Activated naive CD4-positive, alpha-beta T cell treated with anti-CD3 and anti-CD28 coated beads, Interleukin-2, amount 50 U/mL, for 72 hours (primary cell): ENCODE measurements at regions not wholly inside any gene's neighbourhood (a gene's known extent, or its start where the extent isn't known, plus 50 kb on each side); places are given as distances from the start of the nearest gene placed in this dataset.
A peak's percentile ranks its signal among the peaks of the same experiment; 100 is the strongest.
"Not testable (repeated sequence)": the region's sequence is repeated elsewhere in the genome, so short reads cannot be mapped to it uniquely, and the experiment has no call there.

Experiments used
- ATAC-seq, 2 donors: fragments of 150-1000 bp; cut with Tn5 transposase; 2 replicates each; pipeline ENCODE4 v1.10.0; 2021; ENCODE audit warnings: mild to moderate bottlenecking in 2 of 2, moderate library complexity in 2 of 2
- DNase-seq, 2 donors: peaks; one replicate each; pipeline ENCODE4 v3.0.0; 2021 to 2022; ENCODE audit warnings: low spot score in 2 of 2
- H3K27ac Mint-ChIP-seq, 2 donors: one replicate each; pipeline ENCODE4 v1.8.0; 2022; ENCODE audit warnings: mild to moderate bottlenecking in 2 of 2, mixed read lengths in 2 of 2
- H3K36me3 Mint-ChIP-seq, 2 donors: one replicate each; pipeline ENCODE4 v1.8.0; 2022; ENCODE audit warnings: mixed read lengths in 2 of 2
- H3K9me3 Mint-ChIP-seq, 2 donors: one replicate each; pipeline ENCODE4 v1.8.0; 2022; ENCODE audit warnings: mixed read lengths in 2 of 2

DNA sequence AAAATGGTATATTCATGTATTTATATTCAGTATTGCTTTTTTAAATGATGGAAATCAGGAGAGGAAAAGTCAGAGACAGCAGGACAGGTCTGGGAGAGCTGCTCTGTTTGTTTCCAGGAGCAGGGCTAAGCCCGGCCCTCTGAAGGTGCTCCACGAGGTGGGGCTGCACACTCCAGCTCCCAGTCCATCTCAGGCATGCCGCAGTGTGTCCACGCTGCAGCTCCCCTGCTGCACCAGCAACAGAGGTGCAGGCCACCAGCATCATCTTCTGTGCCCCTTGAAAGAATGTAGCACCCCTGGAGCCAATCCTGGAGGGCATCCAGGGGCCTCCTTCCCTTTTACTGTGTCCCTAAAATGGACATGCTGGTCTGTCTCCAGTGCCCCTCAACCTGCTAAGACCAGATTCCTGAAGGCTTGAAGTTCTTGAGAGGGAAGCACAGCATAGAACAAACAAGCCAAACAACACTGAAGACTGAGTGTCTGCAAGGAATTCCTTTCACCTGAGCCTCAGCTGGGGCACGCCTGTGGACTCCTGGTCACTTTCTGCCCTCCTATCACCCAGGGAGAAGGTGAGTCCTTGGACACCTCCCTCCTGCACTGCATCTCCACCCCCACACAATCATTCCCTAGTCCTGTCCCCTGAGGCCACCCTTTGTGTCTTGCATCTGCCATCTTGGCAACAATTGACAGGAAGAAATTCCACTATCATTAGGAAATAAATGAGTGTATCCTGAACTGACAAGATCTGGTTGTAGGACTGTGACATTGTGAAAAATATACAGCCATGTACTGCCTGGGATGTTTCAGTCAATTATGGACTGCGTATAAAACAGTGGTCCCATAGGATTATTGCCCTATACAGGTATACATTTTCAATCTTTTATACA, 100.5 kb downstream of the CXCL12 start:
- Mint-ChIP-seq H3K27ac (no peak overlapping the region), H3K9me3 (no peaks in the 10 kb centered on the region), H3K36me3 (no peaks in the 10 kb centered on the region)
- ATAC-seq (no peak), DNase-seq (no peak)

DNA sequence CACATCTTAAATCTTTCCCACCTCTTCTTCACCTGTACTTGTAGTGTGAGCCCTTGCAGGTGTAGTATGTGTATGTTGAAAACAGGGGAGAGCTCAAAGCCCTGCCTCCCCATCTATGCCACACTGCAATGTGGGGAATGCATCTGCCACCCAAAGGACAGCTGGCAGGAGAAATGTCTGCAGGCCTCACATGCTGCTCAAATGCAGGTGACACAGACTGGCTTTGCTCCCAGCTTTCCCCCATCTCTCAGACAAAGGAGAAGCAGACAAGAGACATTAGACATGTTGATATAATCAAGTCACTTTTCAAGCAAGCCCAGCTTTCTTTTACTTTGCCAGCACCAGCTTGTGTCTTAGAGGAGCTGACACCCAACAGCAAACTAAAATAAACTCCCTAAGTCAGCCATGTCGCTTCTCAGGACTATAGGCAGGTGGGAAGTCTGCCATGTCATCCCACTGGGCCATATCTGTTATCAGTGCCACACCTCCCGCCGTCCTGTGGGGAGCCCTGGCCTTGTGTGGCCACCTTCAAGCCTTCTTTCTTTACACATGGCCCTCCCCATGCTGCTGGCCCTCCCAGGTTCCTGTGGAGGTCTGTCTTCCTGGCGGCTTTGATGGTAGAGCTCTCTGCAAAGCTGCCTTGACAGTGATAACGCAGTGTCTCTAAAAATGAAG, 102.1 kb downstream of the CXCL12 start:
- no peak overlapping the region for H3K27ac Mint-ChIP-seq
- H3K36me3 Mint-ChIP-seq, result no peaks in the 10 kb centered on the region
- ATAC-seq, result no peak
- no peaks in the 10 kb centered on the region for H3K9me3 Mint-ChIP-seq
- no peak for DNase-seq

- Mint-ChIP-seq H3K9me3 (peaks cover 2 to 4% of the 10 kb centered on the region in 2 donors), H3K27ac (no peak overlapping the region), H3K36me3 (no peaks in the 10 kb centered on the region)
- no peak for ATAC-seq
- DNase-seq, result no peak
Observed at GRCh38 chr10:44281662-44282061, 103.2 kb downstream of the CXCL12 start.

GRCh38 chr10:44281089-44281613, 103.7 kb downstream of the CXCL12 start:
- DNase-seq (no peak), ATAC-seq (no peak)
- H3K36me3 Mint-ChIP-seq, result no peaks in the 10 kb centered on the region
- H3K9me3 Mint-ChIP-seq, result peaks cover 7 to 8% of the 10 kb centered on the region in 2 donors
- no peak overlapping the region for H3K27ac Mint-ChIP-seq

DNA sequence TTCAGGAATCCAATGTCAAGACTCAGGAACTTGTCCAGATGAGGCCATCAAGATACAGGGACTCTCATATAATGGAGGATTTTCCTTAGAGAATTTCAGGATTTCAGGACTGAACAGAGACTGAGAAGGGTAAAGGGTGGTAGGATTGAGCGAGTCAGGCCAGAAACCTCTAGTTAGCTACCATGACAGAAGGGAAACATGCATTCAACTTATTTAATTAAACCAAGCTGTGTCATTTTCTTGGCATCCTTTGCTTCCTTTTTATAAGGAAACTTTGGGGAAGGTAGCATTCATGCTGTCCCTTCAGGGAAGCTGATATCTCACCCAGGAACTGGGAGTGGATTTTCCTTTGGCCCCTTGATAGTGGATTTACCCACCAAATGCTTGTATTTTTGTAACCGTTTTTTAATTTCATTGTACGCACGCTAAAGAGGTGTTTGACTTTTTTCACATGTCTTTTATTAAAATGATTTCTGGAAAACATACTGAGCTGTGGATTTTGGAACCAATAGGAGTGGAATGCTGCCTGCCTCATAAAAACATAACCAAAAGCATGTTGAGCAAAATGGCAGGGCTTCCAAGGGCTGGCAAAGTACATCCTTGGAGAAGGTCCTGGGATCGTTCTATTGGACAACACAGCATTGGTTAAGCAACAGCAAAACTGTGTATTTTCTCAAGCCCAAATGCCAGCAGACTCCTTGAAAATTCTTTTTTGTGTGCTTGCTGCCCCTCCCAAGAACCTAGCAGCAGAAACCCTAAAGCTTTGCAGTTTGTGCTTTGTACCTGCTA, 104.5 kb downstream of the CXCL12 start:
- Mint-ChIP-seq H3K27ac (no peak overlapping the region), H3K36me3 (no peaks in the 10 kb centered on the region), H3K9me3 (peaks cover 8 to 10% of the 10 kb centered on the region in 2 donors)
- DNase-seq (no peak), ATAC-seq (no peak)

GRCh38 chr10:44279426-44280126, 105.3 kb downstream of the CXCL12 start:
- ATAC-seq, result no peak
- Mint-ChIP-seq H3K27ac (no peak overlapping the region), H3K36me3 (no peaks in the 10 kb centered on the region), H3K9me3 (peaks cover 8 to 14% of the 10 kb centered on the region in 2 donors)
- DNase-seq, result no peak

GRCh38 chr10:44278837-44279324, 106.0 kb downstream of the CXCL12 start:
- DNase-seq, result no peak
- ATAC-seq, result no peak
- no peak overlapping the region for H3K27ac Mint-ChIP-seq
- peaks cover 8 to 14% of the 10 kb centered on the region in 2 donors for H3K9me3 Mint-ChIP-seq
- no peaks in the 10 kb centered on the region for H3K36me3 Mint-ChIP-seq

GRCh38 chr10:44268435-44268948, 116.4 kb downstream of the CXCL12 start:
- not testable (repeated sequence) for DNase-seq, ATAC-seq, H3K27ac Mint-ChIP-seq
- peaks cover 16 to 19% of the 10 kb centered on the region in 2 donors for H3K9me3 Mint-ChIP-seq
- peaks cover 5 to 20% of the 10 kb centered on the region in 2 donors for H3K36me3 Mint-ChIP-seq

DNA sequence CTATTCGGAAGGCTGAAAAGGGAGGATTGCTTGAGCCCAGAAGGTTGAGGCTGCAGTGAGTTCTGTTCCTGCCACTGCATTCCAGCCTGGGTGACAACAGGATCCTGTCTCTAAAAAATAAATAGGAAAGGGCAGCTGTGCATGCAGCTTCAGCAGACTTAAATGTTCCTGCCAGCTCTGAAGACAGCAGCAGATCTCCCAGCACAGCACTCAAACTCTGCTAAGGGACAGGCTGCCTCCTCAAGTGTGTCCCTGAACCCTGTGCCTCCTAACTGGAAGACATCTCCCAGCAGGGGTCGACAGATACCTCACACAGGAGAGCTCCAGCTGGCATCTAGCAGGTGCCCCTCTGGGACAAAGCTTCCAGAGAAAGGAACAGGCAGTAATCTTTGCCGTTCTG, 117.9 kb downstream of the CXCL12 start:
- Mint-ChIP-seq H3K27ac (no peak overlapping the region), H3K36me3 (peaks cover 5 to 20% of the 10 kb centered on the region in 2 donors), H3K9me3 (peaks cover 16 to 19% of the 10 kb centered on the region in 2 donors)
- DNase-seq, result no peak
- no peak for ATAC-seq

DNA sequence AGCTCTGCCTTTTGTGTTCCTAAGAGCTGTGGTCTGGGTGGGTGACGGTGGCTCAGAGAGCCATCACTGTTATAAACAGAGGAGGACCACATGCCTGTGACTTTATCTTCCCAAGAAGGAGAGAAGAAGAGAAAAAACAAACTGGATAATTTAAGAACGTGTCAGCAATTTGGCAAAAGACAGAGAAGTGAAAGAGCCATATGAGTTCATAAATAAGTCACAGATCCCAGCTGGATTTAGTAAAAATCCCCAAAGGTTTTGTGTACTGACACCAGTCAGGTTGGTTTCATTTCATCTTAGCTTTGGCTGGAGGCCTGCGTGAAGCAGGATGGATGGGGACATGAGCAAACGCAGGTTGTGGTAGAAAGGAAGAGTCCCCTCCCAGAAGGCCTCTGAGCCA, 120.7 kb downstream of the CXCL12 start:
- Mint-ChIP-seq H3K36me3 (peaks cover 5 to 20% of the 10 kb centered on the region in 2 donors), H3K9me3 (peaks cover 16 to 19% of the 10 kb centered on the region in 2 donors), H3K27ac (peak overlapping the region in 1 of 2 donors; percentile 72)
- no peak for ATAC-seq
- no peak for DNase-seq

DNA sequence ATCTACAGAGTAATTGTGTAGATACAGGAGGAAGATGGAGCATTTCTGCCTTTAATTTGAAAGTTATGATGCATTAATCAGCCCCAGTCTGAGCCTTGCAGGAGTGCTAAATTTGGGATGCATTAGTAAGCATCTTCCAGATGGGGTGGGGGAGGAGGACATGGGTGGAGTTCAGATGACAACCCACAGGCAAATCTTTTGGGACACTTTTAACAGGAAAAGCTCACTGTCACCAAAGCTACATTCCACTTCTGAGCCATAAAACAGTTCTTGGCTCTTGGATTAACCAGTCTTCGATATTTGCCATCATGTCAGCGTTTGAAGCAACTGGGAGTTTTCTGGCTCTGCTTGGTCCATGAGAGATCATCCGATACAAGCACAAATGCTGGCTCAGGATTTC, 121.1 kb downstream of the CXCL12 start:
- no peak for DNase-seq
- no peak for ATAC-seq
- no peak overlapping the region for H3K27ac Mint-ChIP-seq
- H3K36me3 Mint-ChIP-seq, result peaks cover 5 to 20% of the 10 kb centered on the region in 2 donors
- peaks cover 16 to 19% of the 10 kb centered on the region in 2 donors for H3K9me3 Mint-ChIP-seq

DNA sequence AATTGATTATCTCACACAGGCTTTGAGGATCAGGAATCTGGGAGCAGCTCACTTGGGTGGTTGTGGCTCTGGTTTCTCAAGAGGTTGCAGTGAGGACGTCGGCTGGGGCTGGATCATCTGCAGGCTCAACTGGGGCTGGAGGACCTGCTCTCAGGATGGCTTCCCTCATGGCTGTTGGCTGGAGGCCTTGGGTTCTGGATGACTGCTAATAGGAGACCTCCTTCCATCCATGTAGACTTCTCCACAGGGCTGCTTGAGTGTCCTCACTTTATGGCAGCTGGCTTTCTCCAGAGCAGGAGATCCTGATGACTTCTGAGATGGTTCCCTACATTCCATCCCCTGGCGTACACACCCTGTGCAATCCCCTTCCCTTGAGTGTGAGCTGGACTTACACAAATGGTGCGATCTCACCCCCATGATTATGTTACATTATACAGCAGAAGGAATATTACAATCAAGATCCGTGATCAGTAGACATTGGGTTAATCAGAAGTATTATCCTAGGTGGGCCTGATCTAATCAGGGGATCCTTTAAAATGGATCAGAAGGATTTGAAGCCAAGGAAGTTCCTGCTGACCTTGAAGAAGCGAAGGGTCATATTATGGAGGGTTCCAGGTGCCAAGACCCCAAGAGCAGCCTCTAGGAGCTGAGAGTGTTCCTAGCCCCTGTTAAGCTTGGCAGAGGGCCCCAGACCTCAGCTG, 122.2 kb downstream of the CXCL12 start:
- Mint-ChIP-seq H3K36me3 (peaks cover 5 to 15% of the 10 kb centered on the region in 2 donors), H3K27ac (no peak overlapping the region), H3K9me3 (peaks cover 11 to 14% of the 10 kb centered on the region in 2 donors)
- DNase-seq (no peak), ATAC-seq (no peak)

GRCh38 chr10:44261710-44262455, 123.0 kb downstream of the CXCL12 start:
- H3K27ac Mint-ChIP-seq, result peak overlapping the region in 1 of 2 donors; percentile 29
- peaks cover 6 to 8% of the 10 kb centered on the region in 2 donors for H3K9me3 Mint-ChIP-seq
- ATAC-seq, result no peak
- no peak for DNase-seq
- H3K36me3 Mint-ChIP-seq, result peaks cover 5 to 7% of the 10 kb centered on the region in 2 donors

GRCh38 chr10:44261296-44261695, 123.6 kb downstream of the CXCL12 start:
- H3K9me3 Mint-ChIP-seq, result peaks cover under 1 to 3% of the 10 kb centered on the region in 2 donors
- no peak for ATAC-seq
- H3K27ac Mint-ChIP-seq, result no peak overlapping the region
- no peak for DNase-seq
- peaks cover 1 to 5% of the 10 kb centered on the region in 2 donors for H3K36me3 Mint-ChIP-seq
